ENCODE measurements at regions not wholly inside any gene's neighbourhood (a gene's known extent, or its start where the extent isn't known, plus 50 kb on each side); places are given as distances from the start of the nearest gene placed in this dataset.

DNA sequence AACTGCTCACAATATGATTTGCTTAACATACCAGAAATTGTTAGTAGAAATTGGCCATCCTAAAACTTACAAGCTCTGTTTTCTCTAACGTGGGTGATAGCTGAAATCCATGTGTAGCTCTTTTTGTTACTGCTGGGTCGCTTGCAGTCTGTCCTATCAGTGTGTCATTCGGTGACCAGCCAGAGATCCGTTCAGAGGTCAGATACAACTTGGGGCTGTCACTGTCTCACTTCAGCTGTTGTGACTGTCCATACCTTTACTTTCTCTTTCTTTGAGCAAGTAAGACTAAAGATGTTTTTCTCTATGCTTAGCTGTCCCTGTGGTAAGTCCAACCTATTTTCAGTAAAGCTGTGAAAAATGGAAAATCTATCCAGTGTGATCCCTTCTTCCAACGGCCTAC, 282.9 kb upstream of the KCNH7 start:
- H3K9me3 Mint-ChIP-seq, result no peaks in the 10 kb centered on the region
- TF ChIP-seq, protein P1, sequence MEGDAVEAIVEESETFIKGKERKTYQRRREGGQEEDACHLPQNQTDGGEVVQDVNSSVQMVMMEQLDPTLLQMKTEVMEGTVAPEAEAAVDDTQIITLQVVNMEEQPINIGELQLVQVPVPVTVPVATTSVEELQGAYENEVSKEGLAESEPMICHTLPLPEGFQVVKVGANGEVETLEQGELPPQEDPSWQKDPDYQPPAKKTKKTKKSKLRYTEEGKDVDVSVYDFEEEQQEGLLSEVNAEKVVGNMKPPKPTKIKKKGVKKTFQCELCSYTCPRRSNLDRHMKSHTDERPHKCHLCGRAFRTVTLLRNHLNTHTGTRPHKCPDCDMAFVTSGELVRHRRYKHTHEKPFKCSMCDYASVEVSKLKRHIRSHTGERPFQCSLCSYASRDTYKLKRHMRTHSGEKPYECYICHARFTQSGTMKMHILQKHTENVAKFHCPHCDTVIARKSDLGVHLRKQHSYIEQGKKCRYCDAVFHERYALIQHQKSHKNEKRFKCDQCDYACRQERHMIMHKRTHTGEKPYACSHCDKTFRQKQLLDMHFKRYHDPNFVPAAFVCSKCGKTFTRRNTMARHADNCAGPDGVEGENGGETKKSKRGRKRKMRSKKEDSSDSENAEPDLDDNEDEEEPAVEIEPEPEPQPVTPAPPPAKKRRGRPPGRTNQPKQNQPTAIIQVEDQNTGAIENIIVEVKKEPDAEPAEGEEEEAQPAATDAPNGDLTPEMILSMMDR (IDR thresholded peaks at IDR 0.05), result no peak
- H3K4me1 Mint-ChIP-seq, result no peaks in the 10 kb centered on the region
- Histone ChIP-seq H4K20me1 (ENCODE audit: insufficient read depth, low read length) (no peaks in the 10 kb centered on the region), H3K27ac (ENCODE audit: low read depth in 1 of 2, low read length in 2 of 2) (no peak overlapping the region), H3K4me1 (ENCODE audit: control insufficient read depth in 1 of 2, insufficient read depth in 2 of 2, low read length in 2 of 2) (no peaks in the 10 kb centered on the region), H3K79me2 (ENCODE audit: insufficient read depth, low read length) (no peaks in the 10 kb centered on the region), H3K4me3 (replicated peaks in 1 of 3; ENCODE audit: low read depth in 2 of 3, low read length in 3 of 3) (no peak overlapping the region), H2AFZ (ENCODE audit: insufficient read depth, low read depth, low read length, poor library complexity, severe bottlenecking) (no peak overlapping the region), H3K4me2 (replicated peaks; ENCODE audit: extremely low read depth, low read length, poor library complexity, severe bottlenecking) (no peak overlapping the region), H3K27me3 (ENCODE audit: control insufficient read depth in 2 of 2, insufficient read depth in 2 of 2, low read length in 2 of 2) (no peaks in the 10 kb centered on the region), H3K9me3 (replicated peaks in 1 of 2; ENCODE audit: control insufficient read depth in 1 of 2, insufficient read depth in 1 of 2, low read length in 2 of 2) (no peaks in the 10 kb centered on the region), H3K36me3 (replicated peaks in 1 of 2; ENCODE audit: control insufficient read depth in 1 of 2, insufficient read depth in 2 of 2, low read length in 2 of 2) (no peaks in the 10 kb centered on the region), H3K9ac (ENCODE audit: insufficient read depth, low read length, poor library complexity, severe bottlenecking) (no peak overlapping the region)
- no peaks in the 10 kb centered on the region for H3K36me3 Mint-ChIP-seq
- no peak overlapping the region for H3K4me3 Mint-ChIP-seq
- 75% methylated on average over 5 of the region's 5 CpGs for WGBS (ENCODE audit: insufficient coverage)
- intact Hi-C loops (cut with micrococcal nuclease), result no loop called here
- no peak for DNase-seq
- peaks cover 0 to 2% (median 1%) of the 10 kb centered on the region in 3 donors for H3K27me3 Mint-ChIP-seq (ENCODE audit: low read depth in 3 of 3)
- no peak overlapping the region for H3K27ac Mint-ChIP-seq

DNA sequence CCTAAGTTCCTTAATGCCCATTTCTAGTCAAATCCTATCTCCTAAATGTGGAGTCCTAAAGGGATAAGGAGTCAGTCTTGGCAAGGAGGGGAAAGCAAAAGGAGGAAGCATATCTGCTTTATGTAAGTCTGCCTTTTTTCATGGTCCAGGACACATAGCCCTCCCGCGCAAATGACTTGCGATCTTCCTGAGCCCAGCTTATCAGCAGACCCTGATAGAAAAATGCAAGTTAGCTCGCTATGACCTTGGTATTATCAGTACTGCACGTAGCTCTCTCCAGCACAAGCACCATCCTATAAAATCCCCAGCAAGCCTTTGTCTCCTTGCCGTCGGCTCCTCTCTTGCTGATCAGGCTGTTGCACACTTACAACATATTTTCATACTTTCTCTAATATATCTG, 281.4 kb upstream of the KCNH7 start:
- TF ChIP-seq, protein P1 (IDR thresholded peaks at IDR 0.05), result no peak
- no peaks in the 10 kb centered on the region for H3K4me1 ChIP-seq (ENCODE audit: control insufficient read depth in 1 of 2, insufficient read depth in 2 of 2, low read length in 2 of 2)
- H3K36me3 Mint-ChIP-seq, result no peaks in the 10 kb centered on the region
- no peaks in the 10 kb centered on the region for H4K20me1 ChIP-seq (ENCODE audit: insufficient read depth, low read length)
- no peak overlapping the region for H3K4me3 Mint-ChIP-seq
- no peaks in the 10 kb centered on the region for H3K4me1 Mint-ChIP-seq
- no peak overlapping the region for H3K4me3 ChIP-seq (replicated peaks in 1 of 3; ENCODE audit: low read depth in 2 of 3, low read length in 3 of 3)
- intact Hi-C loops (cut with micrococcal nuclease), result no loop called here
- H3K9me3 Mint-ChIP-seq, result no peaks in the 10 kb centered on the region
- peaks cover 0 to 2% (median 1%) of the 10 kb centered on the region in 3 donors for H3K27me3 Mint-ChIP-seq (ENCODE audit: low read depth in 3 of 3)
- no peaks in the 10 kb centered on the region for H3K27me3 ChIP-seq (ENCODE audit: control insufficient read depth in 2 of 2, insufficient read depth in 2 of 2, low read length in 2 of 2)
- H3K27ac Mint-ChIP-seq, result no peak overlapping the region
- no peaks in the 10 kb centered on the region for H3K36me3 ChIP-seq (replicated peaks in 1 of 2; ENCODE audit: control insufficient read depth in 1 of 2, insufficient read depth in 2 of 2, low read length in 2 of 2)
- no peaks in the 10 kb centered on the region for H3K79me2 ChIP-seq (ENCODE audit: insufficient read depth, low read length)
- H3K4me2 ChIP-seq (replicated peaks; ENCODE audit: extremely low read depth, low read length, poor library complexity, severe bottlenecking), result no peak overlapping the region
- WGBS (ENCODE audit: insufficient coverage), result 94% methylated on average over 7 of the region's 7 CpGs
- no peak for DNase-seq
- no peaks in the 10 kb centered on the region for H3K9me3 ChIP-seq (replicated peaks in 1 of 2; ENCODE audit: control insufficient read depth in 1 of 2, insufficient read depth in 1 of 2, low read length in 2 of 2)
- no peak overlapping the region for H3K9ac ChIP-seq (ENCODE audit: insufficient read depth, low read length, poor library complexity, severe bottlenecking)
- no peak overlapping the region for H2AFZ ChIP-seq (ENCODE audit: insufficient read depth, low read depth, low read length, poor library complexity, severe bottlenecking)
- no peak overlapping the region for H3K27ac ChIP-seq (ENCODE audit: low read depth in 1 of 2, low read length in 2 of 2)

Measured in CD14-positive monocyte (primary cell).